DND-41 (cell line): ENCODE measurements at regions not wholly inside any gene's neighbourhood (a gene's known extent, or its start where the extent isn't known, plus 50 kb on each side); places are given as distances from the start of the nearest gene placed in this dataset.

Experiments used
- CTCF ChIP-seq: IDR thresholded peaks from 2 replicates; pipeline ENCODE4 v1.5.1; 2012; ENCODE audit warnings: borderline replicate concordance, low read length, moderate library complexity, mild to moderate bottlenecking; ENCODE audit not compliant: poor library complexity, severe bottlenecking; ENCODE audit errors: extremely low read depth
- EZH2 ChIP-seq: IDR thresholded peaks from 3 replicates; pipeline ENCODE4 v1.6.1; 2012; ENCODE audit warnings: borderline replicate concordance, low read depth, mild to moderate bottlenecking, moderate library complexity, low read length, inconsistent platforms; ENCODE audit not compliant: severe bottlenecking

GRCh38 chr7:123293710-123294109, 93.9 kb upstream of the SLC13A1 start:
- TF ChIP-seq CTCF (no peak), EZH2 (no peak)
